ENCODE measurements at regions not wholly inside any gene's neighbourhood (a gene's known extent, or its start where the extent isn't known, plus 50 kb on each side); places are given as distances from the start of the nearest gene placed in this dataset.
"Not testable (repeated sequence)": the region's sequence is repeated elsewhere in the genome, so short reads cannot be mapped to it uniquely, and the experiment has no call there.

GRCh38 chr2:230619491-230619890 lies 93.2 kb upstream of the CAB39 start:
- H3K4me1 ChIP-seq = no peaks in the 10 kb centered on the region
- no peak for TF ChIP-seq POLR2A (IDR thresholded peaks at IDR 0.05)
- TF ChIP-seq CTCF (IDR thresholded peaks at IDR 0.05) = no peak
- DNase-seq = no peak
- 83 to 84% methylated on average over 5 to 8 of the region's 8 CpGs for WGBS, 2 donors
- no peaks in the 10 kb centered on the region for H3K36me3 ChIP-seq (ENCODE audit: low read depth, missing control alignments)
- intact Hi-C loops (cut with DNase I; ENCODE audit: low total_unique reads) = no loop called here
- H3K9me3 ChIP-seq = no peaks in the 10 kb centered on the region
- no peak overlapping the region for H3K4me3 ChIP-seq
- no peaks in the 10 kb centered on the region for H3K27me3 ChIP-seq
- H3K27ac ChIP-seq = no peak overlapping the region

GRCh38 chr2:230625220-230625619 lies 87.4 kb upstream of the CAB39 start:
- DNase-seq; H3K36me3 ChIP-seq (ENCODE audit: low read depth, missing control alignments); H3K9me3 ChIP-seq; H3K4me1 ChIP-seq; H3K27ac ChIP-seq; H3K27me3 ChIP-seq; intact Hi-C loops (cut with DNase I; ENCODE audit: low total_unique reads); H3K4me3 ChIP-seq: not testable (repeated sequence)
- 57 to 78% methylated on average over 4 of the region's 4 CpGs for WGBS, 2 donors

- H3K4me3 ChIP-seq; H3K4me1 ChIP-seq; H3K27ac ChIP-seq; H3K27me3 ChIP-seq; H3K36me3 ChIP-seq (ENCODE audit: low read depth, missing control alignments); H3K9me3 ChIP-seq; DNase-seq; intact Hi-C loops (cut with DNase I; ENCODE audit: low total_unique reads): not testable (repeated sequence)
- WGBS, 2 donors = 93 to 94% methylated on average over 4 of the region's 4 CpGs
Observed at GRCh38 chr2:230627091-230627490, 85.6 kb upstream of the CAB39 start.

- intact Hi-C loops (cut with DNase I; ENCODE audit: low total_unique reads) = no loop called here
- Histone ChIP-seq H3K36me3 (ENCODE audit: low read depth, missing control alignments) (no peaks in the 10 kb centered on the region), H3K27ac (no peak overlapping the region), H3K4me1 (no peaks in the 10 kb centered on the region), H3K4me3 (no peak overlapping the region), H3K9me3 (no peaks in the 10 kb centered on the region), H3K27me3 (no peaks in the 10 kb centered on the region)
- 51 to 52% methylated on average over 16 of the region's 16 CpGs for WGBS, 2 donors
- TF ChIP-seq POLR2A (IDR thresholded peaks at IDR 0.05) (no peak), CTCF (IDR thresholded peaks at IDR 0.05) (no peak)
- DNase-seq = no peak
Observed at GRCh38 chr2:230627806-230628724, 84.6 kb upstream of the CAB39 start.

- H3K36me3 ChIP-seq (ENCODE audit: low read depth, missing control alignments) = no peaks in the 10 kb centered on the region
- no peaks in the 10 kb centered on the region for H3K4me1 ChIP-seq
- no peak for DNase-seq
- intact Hi-C loops (cut with DNase I; ENCODE audit: low total_unique reads) = no loop called here
- H3K9me3 ChIP-seq = no peaks in the 10 kb centered on the region
- TF ChIP-seq CTCF (IDR thresholded peaks at IDR 0.05) (no peak), POLR2A (IDR thresholded peaks at IDR 0.05) (no peak)
- no peak overlapping the region for H3K27ac ChIP-seq
- 93 to 96% methylated on average over 4 of the region's 4 CpGs for WGBS, 2 donors
- H3K27me3 ChIP-seq = no peaks in the 10 kb centered on the region
- no peak overlapping the region for H3K4me3 ChIP-seq
Observed at GRCh38 chr2:230631470-230631869, 81.2 kb upstream of the CAB39 start.

- no peaks in the 10 kb centered on the region for H3K36me3 ChIP-seq (ENCODE audit: low read depth, missing control alignments)
Observed at GRCh38 chr2:230634146-230634545, 78.5 kb upstream of the CAB39 start.

GRCh38 chr2:230634721-230635313 lies 77.8 kb upstream of the CAB39 start:
- H3K27ac ChIP-seq; intact Hi-C loops (cut with DNase I; ENCODE audit: low total_unique reads); H3K27me3 ChIP-seq; DNase-seq; H3K36me3 ChIP-seq (ENCODE audit: low read depth, missing control alignments); H3K4me3 ChIP-seq; H3K4me1 ChIP-seq; H3K9me3 ChIP-seq: not testable (repeated sequence)
- 90 to 95% methylated on average over 5 of the region's 5 CpGs for WGBS, 2 donors

More at GRCh38 chr2:230634146-230634545, 78.5 kb upstream of the CAB39 start:
- 45 to 51% methylated on average over 1 of the region's 1 CpG for WGBS, 2 donors
- H3K27me3 ChIP-seq = no peaks in the 10 kb centered on the region
- TF ChIP-seq POLR2A (IDR thresholded peaks at IDR 0.05) (no peak), CTCF (IDR thresholded peaks at IDR 0.05) (no peak)
- H3K9me3 ChIP-seq = no peaks in the 10 kb centered on the region
- H3K4me1 ChIP-seq = no peaks in the 10 kb centered on the region
- DNase-seq = no peak
- no peak overlapping the region for H3K4me3 ChIP-seq
- H3K27ac ChIP-seq = no peak overlapping the region
- intact Hi-C loops (cut with DNase I; ENCODE audit: low total_unique reads) = no loop called here

Data from testis (tissue), 2 donors.